Natural killer cell treated with Interleukin-12 subunit alpha and Interleukin-12 subunit beta and Interleukin-15 and Interleukin-18, amount 100 ng/mL, for 72 hours (primary cell): ENCODE measurements at regions not wholly inside any gene's neighbourhood (a gene's known extent, or its start where the extent isn't known, plus 50 kb on each side); places are given as distances from the start of the nearest gene placed in this dataset.

Source experiments
- ATAC-seq, 2 donors: fragments of 150-1000 bp; cut with Tn5 transposase in 1 of 2; sonication (Bioruptor Pico), chemical (Tn5 transposase) in 1 of 2; 2 replicates each; pipeline ENCODE4 v1.10.0; 2021
- DNase-seq: peaks from one replicate; pipeline ENCODE4 v3.0.0; 2022; ENCODE audit warnings: low spot score
- H3K27ac Mint-ChIP-seq, 2 donors: 1 replicate in 1 of 2; 2 replicates in 1 of 2; pipeline ENCODE4 v1.8.0; 2022; ENCODE audit warnings: mixed read lengths in 2 of 2, mild to moderate bottlenecking in 1 of 2, moderate library complexity in 1 of 2
- H3K27me3 Mint-ChIP-seq, 2 donors: 1 replicate in 1 of 2; 2 replicates in 1 of 2; pipeline ENCODE4 v1.8.0; 2022; ENCODE audit warnings: mixed read lengths in 2 of 2
- H3K36me3 Mint-ChIP-seq: one replicate; pipeline ENCODE4 v1.8.0; 2022; ENCODE audit warnings: mixed read lengths
- H3K4me1 Mint-ChIP-seq, 2 donors: 1 replicate in 1 of 2; 2 replicates in 1 of 2; pipeline ENCODE4 v1.8.0; 2022; ENCODE audit warnings: low read depth in 2 of 2, mixed read lengths in 2 of 2, mild to moderate bottlenecking in 1 of 2
- H3K4me3 Mint-ChIP-seq: one replicate; pipeline ENCODE4 v1.8.0; 2022; ENCODE audit warnings: mixed read lengths
- H3K9me3 Mint-ChIP-seq: 2 replicates; pipeline ENCODE4 v1.8.0; 2022; ENCODE audit warnings: mixed read lengths

DNA sequence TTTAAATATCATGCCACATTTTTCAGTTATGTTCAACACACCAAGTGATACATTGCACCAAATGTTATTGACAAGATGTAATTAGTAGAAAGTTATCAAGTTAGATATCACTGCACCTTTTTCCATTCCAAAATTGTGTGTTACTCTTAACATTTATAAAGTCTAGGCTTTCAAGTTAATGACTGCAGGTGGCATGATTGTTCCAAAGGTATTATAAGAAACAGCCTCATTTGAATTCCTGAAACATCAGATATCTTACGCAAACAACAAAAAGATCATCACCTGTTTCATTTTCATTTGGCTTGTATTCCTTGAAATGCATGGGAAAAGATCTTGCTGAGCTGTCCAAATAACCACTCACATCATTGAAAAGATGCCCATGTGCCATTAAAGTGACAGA, 1528.2 kb upstream of the ZEB2 start:
- H3K4me1 Mint-ChIP-seq: no peaks in the 10 kb centered on the region
- no peaks in the 10 kb centered on the region for H3K27me3 Mint-ChIP-seq
- peaks cover 10% of the 10 kb centered on the region for H3K9me3 Mint-ChIP-seq
- H3K4me3 Mint-ChIP-seq: no peak overlapping the region
- no peak for DNase-seq
- H3K36me3 Mint-ChIP-seq: no peaks in the 10 kb centered on the region
- H3K27ac Mint-ChIP-seq: no peak overlapping the region
- ATAC-seq: no peak

DNA sequence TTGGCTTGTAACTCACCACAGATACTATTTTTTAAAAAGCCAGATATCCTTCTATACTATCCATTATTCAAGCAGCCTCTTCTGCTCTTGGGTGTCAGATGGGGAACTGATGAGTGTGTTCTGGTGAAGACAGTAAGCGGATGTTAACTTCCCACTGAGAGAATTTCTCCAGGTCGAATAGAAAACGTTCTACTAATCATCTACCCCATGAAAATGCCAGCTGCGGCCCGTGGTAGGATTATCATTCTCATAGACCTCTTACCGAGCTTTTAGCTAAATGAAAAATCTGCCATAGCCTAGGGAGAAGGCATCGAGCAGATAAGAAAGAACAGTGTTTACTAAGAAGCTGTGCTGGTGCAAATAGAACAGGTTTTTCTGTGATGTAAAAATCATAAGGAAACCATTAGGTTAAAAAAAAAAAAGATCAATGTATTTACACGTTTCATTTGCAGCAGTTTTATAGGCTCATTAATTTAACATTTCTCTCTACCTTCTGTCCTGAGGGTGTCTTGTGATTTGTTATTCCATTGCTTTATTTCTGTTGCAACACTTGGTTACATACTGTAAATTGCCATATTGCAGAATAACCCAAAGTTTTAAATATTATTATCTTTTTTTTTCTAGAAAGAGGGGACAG, 1521.5 kb upstream of the ZEB2 start:
- no peaks in the 10 kb centered on the region for H3K27me3 Mint-ChIP-seq
- no peak for ATAC-seq
- H3K36me3 Mint-ChIP-seq: no peaks in the 10 kb centered on the region
- no peak overlapping the region for H3K27ac Mint-ChIP-seq
- H3K4me3 Mint-ChIP-seq: no peak overlapping the region
- no peak for DNase-seq
- H3K9me3 Mint-ChIP-seq: peaks cover 10% of the 10 kb centered on the region
- no peaks in the 10 kb centered on the region for H3K4me1 Mint-ChIP-seq

DNA sequence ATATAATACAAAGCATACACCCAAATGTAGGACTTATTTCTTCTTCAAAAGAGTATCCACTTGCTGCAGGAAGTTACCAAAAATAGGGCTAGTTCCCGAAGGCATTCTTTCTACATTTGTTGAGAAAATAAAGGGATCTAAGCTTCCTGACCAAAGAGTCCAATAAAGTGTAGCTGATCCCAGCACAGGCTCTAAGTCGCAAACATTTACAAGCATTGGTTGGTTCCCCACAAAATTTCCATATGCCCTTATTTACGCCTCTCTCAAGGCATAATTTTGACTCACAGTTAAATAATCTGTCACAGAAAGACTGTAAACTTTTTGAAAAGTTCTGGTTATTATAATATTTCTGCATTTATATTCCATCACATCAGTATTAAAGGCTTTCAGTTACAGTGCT, 1520.1 kb upstream of the ZEB2 start:
- Mint-ChIP-seq H3K36me3 (no peaks in the 10 kb centered on the region), H3K27ac (no peak overlapping the region), H3K4me3 (no peak overlapping the region), H3K27me3 (no peaks in the 10 kb centered on the region), H3K9me3 (peaks cover 4% of the 10 kb centered on the region), H3K4me1 (no peaks in the 10 kb centered on the region)
- ATAC-seq (no peak), DNase-seq (no peak)

DNA sequence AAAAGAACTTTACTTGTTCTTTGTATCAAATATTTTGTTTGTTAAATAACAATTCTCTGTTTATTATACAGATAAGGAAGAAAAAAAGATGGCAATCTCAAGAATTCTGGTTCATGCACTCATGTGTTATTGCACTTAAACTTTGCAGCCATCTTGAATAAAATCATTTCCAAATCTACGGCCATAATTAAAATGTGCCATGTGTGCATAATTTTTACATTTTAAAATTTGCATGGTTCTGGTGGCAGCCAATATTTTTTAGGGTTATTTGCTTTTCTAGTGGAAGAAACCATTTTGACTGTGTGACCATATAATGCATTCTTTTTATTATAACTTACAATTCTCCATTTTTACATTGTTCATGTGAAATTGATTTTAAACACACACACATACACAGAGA, 1518.1 kb upstream of the ZEB2 start:
- DNase-seq: no peak
- H3K4me3 Mint-ChIP-seq: no peak overlapping the region
- H3K27ac Mint-ChIP-seq: no peak overlapping the region
- H3K9me3 Mint-ChIP-seq: peaks cover 8% of the 10 kb centered on the region
- no peaks in the 10 kb centered on the region for H3K4me1 Mint-ChIP-seq
- no peak for ATAC-seq
- H3K27me3 Mint-ChIP-seq: no peaks in the 10 kb centered on the region
- no peaks in the 10 kb centered on the region for H3K36me3 Mint-ChIP-seq

DNA sequence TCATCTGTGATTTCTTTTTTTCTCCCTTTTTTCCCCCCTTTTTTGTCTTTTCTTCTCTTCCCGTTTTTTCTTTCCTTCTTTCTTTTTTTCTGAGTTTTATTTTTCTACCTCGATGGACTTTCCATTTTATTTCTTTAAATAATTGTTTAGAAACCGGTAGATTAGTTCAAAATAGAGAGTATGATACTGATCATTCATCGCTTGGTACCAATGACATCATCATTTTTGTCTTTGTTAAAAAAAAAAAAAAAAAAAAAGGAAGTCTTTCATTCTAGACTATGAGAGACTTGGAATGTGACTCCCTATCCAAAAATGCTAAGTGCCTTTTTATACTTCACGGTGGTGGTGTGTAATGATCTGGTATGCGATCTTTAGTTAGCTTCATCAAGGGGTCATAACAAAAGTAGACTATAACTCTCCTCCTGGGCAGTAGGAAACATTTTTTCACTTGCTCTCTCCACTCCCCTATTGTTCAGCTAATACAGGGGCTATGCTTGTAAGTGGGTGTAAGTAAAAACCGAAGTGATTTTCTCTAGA, 1517.5 kb upstream of the ZEB2 start:
- Mint-ChIP-seq H3K27ac (no peak overlapping the region), H3K9me3 (peaks cover 8% of the 10 kb centered on the region), H3K27me3 (no peaks in the 10 kb centered on the region), H3K4me1 (no peaks in the 10 kb centered on the region), H3K36me3 (no peaks in the 10 kb centered on the region), H3K4me3 (no peak overlapping the region)
- DNase-seq: no peak
- no peak for ATAC-seq

DNA sequence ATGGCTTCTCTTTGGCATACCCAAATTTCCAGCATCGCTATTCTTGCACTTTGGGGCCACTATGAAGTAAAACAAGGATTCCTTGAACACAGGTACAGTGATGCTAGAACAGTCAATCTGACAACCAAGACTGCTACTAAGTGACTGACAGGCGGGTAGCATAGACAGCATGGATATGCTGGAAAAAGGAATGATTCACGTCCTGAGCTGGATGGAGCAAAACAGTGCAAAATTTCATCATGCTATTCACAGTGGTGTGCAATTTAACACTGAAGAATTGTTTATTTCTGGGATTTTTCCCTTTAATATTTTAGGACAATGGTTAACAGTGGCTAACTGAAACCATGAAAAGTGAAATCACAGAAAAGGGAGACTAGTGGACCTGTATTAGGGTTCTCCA, 1511.2 kb upstream of the ZEB2 start:
- H3K4me3 Mint-ChIP-seq: no peak overlapping the region
- ATAC-seq: no peak
- H3K27ac Mint-ChIP-seq: no peak overlapping the region
- DNase-seq: no peak
- H3K36me3 Mint-ChIP-seq: no peaks in the 10 kb centered on the region
- H3K4me1 Mint-ChIP-seq: no peaks in the 10 kb centered on the region
- peaks cover 17% of the 10 kb centered on the region for H3K9me3 Mint-ChIP-seq
- H3K27me3 Mint-ChIP-seq: no peaks in the 10 kb centered on the region

DNA sequence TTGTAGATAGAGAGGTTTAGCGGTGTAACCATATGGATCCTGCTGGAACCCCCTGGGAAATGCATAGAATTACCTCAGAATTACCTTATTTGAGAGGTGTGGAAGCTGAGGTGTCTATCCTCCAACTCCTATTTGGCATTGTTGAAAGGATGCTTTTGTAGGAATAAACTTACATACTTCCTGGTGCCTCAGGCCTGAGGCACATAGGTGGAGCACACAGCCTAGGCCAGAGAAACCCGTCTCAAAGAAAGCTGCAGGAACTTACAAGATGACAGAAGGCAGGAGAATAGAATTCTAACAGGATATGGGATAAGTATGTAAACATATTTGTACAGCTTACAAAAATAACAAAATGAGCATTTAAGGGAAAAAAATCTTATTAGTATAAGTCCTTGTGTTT, 1507.2 kb upstream of the ZEB2 start:
- no peaks in the 10 kb centered on the region for H3K4me1 Mint-ChIP-seq
- no peak overlapping the region for H3K4me3 Mint-ChIP-seq
- H3K36me3 Mint-ChIP-seq: no peaks in the 10 kb centered on the region
- no peak for DNase-seq
- H3K27me3 Mint-ChIP-seq: no peaks in the 10 kb centered on the region
- H3K9me3 Mint-ChIP-seq: peaks cover 13% of the 10 kb centered on the region
- no peak overlapping the region for H3K27ac Mint-ChIP-seq
- no peak for ATAC-seq

DNA sequence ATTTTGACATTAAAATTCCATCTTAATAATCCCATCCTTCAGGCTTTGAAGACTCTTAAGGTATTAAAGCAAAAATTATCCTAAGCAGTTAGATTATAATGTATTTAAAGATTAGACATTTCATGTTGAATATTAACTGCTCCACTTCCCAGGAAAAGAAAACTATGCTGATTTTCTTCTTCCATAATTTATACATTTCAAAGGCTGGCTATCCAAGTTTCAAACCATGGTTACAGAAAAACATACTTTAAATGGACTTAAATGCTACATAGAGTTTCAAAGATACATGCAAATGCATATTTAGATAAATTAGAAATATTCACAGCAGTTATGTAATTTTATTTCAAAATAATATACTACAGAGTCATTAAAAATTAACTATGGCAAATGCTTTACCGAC, 1505.6 kb upstream of the ZEB2 start:
- no peak for DNase-seq
- Mint-ChIP-seq H3K9me3 (peaks cover 17% of the 10 kb centered on the region), H3K4me3 (no peak overlapping the region), H3K27me3 (no peaks in the 10 kb centered on the region), H3K4me1 (no peaks in the 10 kb centered on the region), H3K36me3 (no peaks in the 10 kb centered on the region), H3K27ac (no peak overlapping the region)
- no peak for ATAC-seq

DNA sequence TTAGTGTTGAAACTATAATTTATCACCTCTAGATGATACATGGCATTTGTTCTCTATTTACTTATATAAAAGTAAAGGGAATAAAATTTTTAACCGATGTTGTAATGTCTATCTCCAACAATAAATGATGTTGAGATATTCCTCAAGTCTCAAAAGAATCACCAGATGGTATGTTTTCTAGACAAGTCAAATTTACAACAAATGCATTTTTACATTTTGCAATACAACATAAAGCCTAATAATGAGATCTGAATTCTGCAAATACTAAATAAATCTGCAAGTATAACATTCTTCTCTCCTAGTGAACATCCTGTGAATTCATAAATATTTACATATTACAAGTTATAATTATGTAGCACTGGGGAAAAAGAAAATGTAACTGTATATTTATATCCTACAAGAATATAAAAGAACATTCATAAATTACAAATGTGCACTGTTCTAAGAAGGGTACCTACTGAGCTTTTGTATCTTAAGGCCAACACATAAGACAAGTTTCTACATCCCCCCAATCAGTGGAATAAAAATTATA, 1504.4 kb upstream of the ZEB2 start:
- DNase-seq (no peak), ATAC-seq (no peak)
- no peaks in the 10 kb centered on the region for H3K4me1 Mint-ChIP-seq
- H3K27ac Mint-ChIP-seq: no peak overlapping the region
- no peaks in the 10 kb centered on the region for H3K36me3 Mint-ChIP-seq
- peaks cover 20% of the 10 kb centered on the region for H3K9me3 Mint-ChIP-seq
- no peaks in the 10 kb centered on the region for H3K27me3 Mint-ChIP-seq
- no peak overlapping the region for H3K4me3 Mint-ChIP-seq

DNA sequence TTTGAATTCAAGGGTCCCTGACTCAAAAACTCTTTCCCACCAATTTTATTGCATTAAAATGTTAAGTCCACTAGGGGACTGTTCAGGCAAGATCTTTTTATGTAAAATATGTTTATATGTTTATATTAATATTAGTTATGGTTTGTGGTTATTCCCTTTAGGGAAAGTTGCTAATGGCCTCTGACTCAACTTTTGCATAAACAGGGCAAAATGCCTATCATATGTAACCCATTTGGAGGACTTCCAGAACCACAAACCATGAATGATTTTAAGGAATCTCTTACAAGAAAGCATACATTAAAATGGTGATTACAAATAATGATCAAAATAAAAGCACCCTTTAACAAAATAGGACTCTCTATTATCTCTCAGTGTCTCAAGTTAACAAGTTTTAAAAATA, 1484.5 kb upstream of the ZEB2 start:
- ATAC-seq: no peak
- no peaks in the 10 kb centered on the region for H3K27me3 Mint-ChIP-seq

DNA sequence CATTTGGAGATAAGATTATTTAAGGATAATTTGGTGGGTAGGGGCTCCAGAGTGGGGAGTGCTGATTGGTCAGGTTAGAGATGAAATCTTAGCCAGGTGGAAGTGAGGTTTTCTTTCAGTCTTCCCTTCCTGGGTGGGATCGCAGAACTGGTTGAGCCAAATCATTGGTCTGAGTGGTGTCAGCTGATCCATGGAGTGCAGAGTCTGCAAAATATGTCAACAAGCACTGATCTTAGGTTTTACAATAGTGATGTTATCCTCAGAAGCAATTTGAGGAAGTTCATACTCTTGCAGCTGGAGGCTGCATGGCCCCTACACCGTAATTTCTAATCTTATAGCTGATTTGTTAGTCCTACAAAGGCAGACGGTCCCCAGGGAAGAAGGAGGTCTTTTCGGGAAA, 1483.4 kb upstream of the ZEB2 start:
- DNase-seq (no peak), ATAC-seq (no peak)
- H3K9me3 Mint-ChIP-seq: peaks cover 5% of the 10 kb centered on the region
- no peaks in the 10 kb centered on the region for H3K27me3 Mint-ChIP-seq
- no peaks in the 10 kb centered on the region for H3K36me3 Mint-ChIP-seq
- no peaks in the 10 kb centered on the region for H3K4me1 Mint-ChIP-seq
- H3K4me3 Mint-ChIP-seq: no peak overlapping the region
- no peak overlapping the region for H3K27ac Mint-ChIP-seq

More for the DNA sequence above, 1484.5 kb upstream of the ZEB2 start:
- Mint-ChIP-seq H3K9me3 (peaks cover 7% of the 10 kb centered on the region), H3K27ac (no peak overlapping the region), H3K4me1 (no peaks in the 10 kb centered on the region), H3K4me3 (no peak overlapping the region), H3K36me3 (no peaks in the 10 kb centered on the region)
- no peak for DNase-seq

DNA sequence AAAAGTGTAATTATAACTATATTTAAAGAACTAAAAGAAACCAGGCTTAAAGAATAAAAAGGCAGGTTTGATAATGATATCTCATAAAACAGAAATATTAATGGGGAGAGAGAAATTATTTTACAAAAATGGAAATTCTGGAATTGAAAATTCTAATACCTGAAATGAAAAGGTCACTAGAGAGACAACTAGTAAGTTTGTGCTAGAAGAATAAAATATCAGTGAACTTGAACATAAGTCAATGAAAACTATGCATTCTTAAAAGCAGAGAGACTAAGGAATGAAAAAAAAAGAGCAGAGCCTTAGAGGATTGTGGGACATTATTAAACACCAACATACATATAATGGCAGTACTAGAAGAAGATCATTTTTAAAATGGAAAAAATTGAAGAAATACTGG, 1475.0 kb upstream of the ZEB2 start:
- Mint-ChIP-seq H3K9me3 (peaks cover 17% of the 10 kb centered on the region), H3K4me3 (no peak overlapping the region), H3K27me3 (no peaks in the 10 kb centered on the region), H3K4me1 (no peaks in the 10 kb centered on the region), H3K36me3 (peaks cover 7% of the 10 kb centered on the region), H3K27ac (no peak overlapping the region)
- no peak for DNase-seq
- ATAC-seq: no peak

DNA sequence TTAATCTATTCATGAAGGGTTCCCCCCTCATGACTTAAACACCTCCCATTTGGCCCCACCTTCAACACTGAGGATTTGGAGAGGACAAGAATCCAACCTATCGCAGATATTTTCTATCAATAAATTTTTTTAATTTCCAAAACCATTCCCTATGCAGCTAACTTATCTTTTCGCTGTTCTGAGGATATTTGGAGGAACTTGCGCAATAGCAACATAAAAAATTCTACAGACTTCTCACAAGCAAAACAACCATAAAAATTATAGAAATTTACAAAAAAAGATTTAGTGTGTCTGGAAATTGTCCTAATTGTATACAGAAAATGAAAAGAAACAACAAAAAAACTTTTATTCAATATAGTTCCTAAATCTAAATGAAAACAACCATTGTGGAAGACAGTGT, 1472.7 kb upstream of the ZEB2 start:
- Mint-ChIP-seq H3K27ac (no peak overlapping the region), H3K9me3 (peaks cover 16% of the 10 kb centered on the region), H3K27me3 (no peaks in the 10 kb centered on the region), H3K36me3 (peaks cover 7% of the 10 kb centered on the region), H3K4me3 (no peak overlapping the region), H3K4me1 (no peaks in the 10 kb centered on the region)
- ATAC-seq (no peak), DNase-seq (no peak)

DNA sequence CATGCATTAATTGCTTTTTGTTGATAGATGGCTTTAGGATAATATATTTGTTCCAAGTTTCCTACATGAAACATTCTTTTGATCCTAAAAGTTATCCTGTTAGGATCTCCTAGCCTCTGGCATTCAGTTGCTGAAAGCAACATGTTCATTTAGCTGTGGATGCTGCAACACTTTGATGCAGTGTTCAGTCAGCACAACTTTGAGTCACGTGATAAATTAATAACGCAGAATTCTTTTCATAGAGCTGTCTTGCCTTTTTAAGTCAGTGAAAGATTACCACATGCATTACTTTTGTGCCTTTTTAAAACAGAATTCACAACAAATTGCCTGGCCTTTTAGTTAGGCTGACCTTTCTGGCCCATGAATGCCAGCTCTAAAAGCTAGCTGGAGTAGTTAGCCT, 1467.9 kb upstream of the ZEB2 start:
- no peak for ATAC-seq
- Mint-ChIP-seq H3K27me3 (no peaks in the 10 kb centered on the region), H3K4me1 (no peaks in the 10 kb centered on the region), H3K36me3 (no peaks in the 10 kb centered on the region), H3K27ac (no peak overlapping the region), H3K4me3 (no peak overlapping the region), H3K9me3 (no peaks in the 10 kb centered on the region)
- DNase-seq: no peak

DNA sequence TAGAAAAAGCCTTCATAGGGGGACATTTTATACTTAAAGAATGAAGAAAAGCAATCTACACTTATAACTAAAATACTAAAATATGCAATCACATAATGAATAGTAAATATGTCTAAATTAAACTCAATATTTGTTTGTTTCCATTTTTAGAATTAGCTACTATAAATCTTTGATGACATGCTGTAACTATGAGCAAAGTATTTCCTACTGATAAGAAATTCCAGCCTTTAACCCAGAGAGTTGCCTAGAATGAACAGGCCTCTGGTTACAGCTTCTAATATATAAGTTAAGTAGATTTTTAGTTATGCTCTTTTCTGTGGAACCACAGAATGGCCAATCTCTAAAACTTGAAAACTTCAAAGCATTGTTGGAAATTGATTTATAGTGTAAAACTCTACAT, 1465.6 kb upstream of the ZEB2 start:
- Mint-ChIP-seq H3K27ac (no peak overlapping the region), H3K27me3 (no peaks in the 10 kb centered on the region), H3K9me3 (no peaks in the 10 kb centered on the region), H3K4me3 (no peak overlapping the region), H3K4me1 (no peaks in the 10 kb centered on the region), H3K36me3 (no peaks in the 10 kb centered on the region)
- ATAC-seq (no peak), DNase-seq (no peak)
